H1 (cell line): ENCODE measurements at regions not wholly inside any gene's neighbourhood (a gene's known extent, or its start where the extent isn't known, plus 50 kb on each side); places are given as distances from the start of the nearest gene placed in this dataset.
A peak's percentile ranks its signal among the peaks of the same experiment; 100 is the strongest.

Source experiments
- CTCF ChIA-PET: fragments of 300-600 bp; sonication (Branson Sonifier 250); formaldehyde crosslinking; loops from one replicate; lab custom pipeline; 2021; ENCODE audit not compliant: partially characterized antibody; lab: Charles Lee
- POLR2A ChIA-PET: fragments of 300-600 bp; sonication (Branson Sonifier 250); formaldehyde crosslinking; loops from one replicate; lab custom pipeline; 2021; ENCODE audit warnings: inconsistent platforms; ENCODE audit not compliant: partially characterized antibody; lab: Charles Lee
- DNase-seq, 2 experiments: peaks; one replicate each; pipeline versions ENCODE4 v3.0.0 to v3.0.0-alpha.2; 2010 to 2022; ENCODE audit warnings: low spot score in 2 of 2, low read depth in 1 of 2, mixed read lengths in 1 of 2
- FAIRE-seq: peaks from 2 replicates; lab custom pipeline; 2011; peaks lifted over from hg19 to GRCh38; lab: Jason Lieb, UNC
- H2AFZ ChIP-seq: 2 replicates; pipeline ENCODE4 v1.8.1; 2012; ENCODE audit warnings: low read length, inconsistent platforms
- H2AK5ac ChIP-seq: 2 replicates; pipeline ENCODE4 v1.6.1; 2013; ENCODE audit warnings: low read depth, low read length
- H2BK120ac ChIP-seq: replicated peaks from 2 replicates; pipeline ENCODE3; 2013; ENCODE audit warnings: low read depth, low read length, inconsistent platforms
- H2BK12ac ChIP-seq: 2 replicates; pipeline ENCODE4 v1.6.1; 2013; ENCODE audit warnings: low read depth, low read length
- H2BK15ac ChIP-seq: 2 replicates; pipeline ENCODE4 v1.6.1; 2013; ENCODE audit warnings: low read length
- H2BK20ac ChIP-seq: 2 replicates; pipeline ENCODE4 v1.6.1; 2013; ENCODE audit warnings: low read length
- H2BK5ac ChIP-seq: 2 replicates; pipeline ENCODE4 v1.6.1; 2013; ENCODE audit warnings: low read depth, low read length
- H3K14ac ChIP-seq: 2 replicates; pipeline ENCODE4 v1.6.1; 2013; ENCODE audit warnings: inconsistent platforms; ENCODE audit not compliant: insufficient read length
- H3K18ac ChIP-seq: 2 replicates; pipeline ENCODE4 v1.6.1; 2013; ENCODE audit warnings: low read length; ENCODE audit errors: extremely low read depth
- H3K23ac ChIP-seq: 2 replicates; pipeline ENCODE4 v1.6.1; 2013; ENCODE audit warnings: inconsistent platforms; ENCODE audit not compliant: insufficient read length
- H3K23me2 ChIP-seq: 2 replicates; pipeline ENCODE4 v1.6.1; 2013; ENCODE audit warnings: low read depth, low read length
- H3K27ac ChIP-seq: 2 replicates; pipeline ENCODE4 v1.6.1; 2011; ENCODE audit warnings: low read depth, low read length, inconsistent platforms
- H3K27me3 ChIP-seq, 4 experiments: replicated peaks in 1 of 4; 1 replicate in 1 of 4; 2 replicates in 3 of 4; pipeline versions ENCODE4 v1.6.1 to v1.8.1; 2011 to 2013; ENCODE audit warnings: low read length in 3 of 4, mild to moderate bottlenecking in 3 of 4, inconsistent platforms in 2 of 4, mixed read lengths in 2 of 4, moderate library complexity in 1 of 4; ENCODE audit not compliant: control insufficient read depth in 3 of 4, insufficient read depth in 3 of 4; ENCODE audit errors: extremely low read depth in 1 of 4
- H3K36me3 ChIP-seq, 4 experiments: 2 replicates each; pipeline versions ENCODE4 v1.6.1 to v1.8.1; 2011 to 2013; ENCODE audit warnings: mild to moderate bottlenecking in 4 of 4, low read length in 3 of 4, moderate library complexity in 2 of 4, control low read depth in 1 of 4, inconsistent platforms in 1 of 4; ENCODE audit not compliant: insufficient read depth in 4 of 4, control insufficient read depth in 2 of 4
- H3K4ac ChIP-seq: replicated peaks from 2 replicates; pipeline ENCODE3; 2013; ENCODE audit warnings: low read length, low read depth, mixed read lengths, inconsistent platforms; ENCODE audit not compliant: insufficient read length
- H3K4me1 ChIP-seq, 4 experiments: replicated peaks in 1 of 4; 1 replicate in 1 of 4; 2 replicates in 3 of 4; pipeline versions ENCODE4 v1.6.1 to v1.8.1; 2011 to 2013; ENCODE audit warnings: low read length in 3 of 4, inconsistent platforms in 2 of 4, mixed read lengths in 1 of 4; ENCODE audit not compliant: insufficient read depth in 4 of 4, control insufficient read depth in 3 of 4
- H3K4me2 ChIP-seq, 2 experiments: 2 replicates each; pipeline versions ENCODE4 v1.6.1 to v1.8.1; 2011 to 2013; ENCODE audit warnings: low read depth in 2 of 2, low read length in 2 of 2, control low read depth in 1 of 2, inconsistent platforms in 1 of 2, mild to moderate bottlenecking in 1 of 2; ENCODE audit not compliant: insufficient read depth in 1 of 2
- H3K4me3 ChIP-seq, 4 experiments: fragments of 200-600, 300-600 bp in 1 of 4; sonication (generic), shearing (Covaris generic), sonication (Bioruptor Twin) in 1 of 4; 2 replicates each; pipeline versions ENCODE4 v1.5.1 to v1.8.1; 2011 to 2016; ENCODE audit warnings: low read length in 4 of 4, low read depth in 3 of 4, control low read depth in 2 of 4, inconsistent platforms in 2 of 4, mild to moderate bottlenecking in 2 of 4, mixed read lengths in 1 of 4, moderate library complexity in 1 of 4; ENCODE audit not compliant: insufficient read depth in 2 of 4; ENCODE audit errors: extremely low read depth in 1 of 4
- H3K56ac ChIP-seq: replicated peaks from 2 replicates; pipeline ENCODE3; 2013; ENCODE audit warnings: low read depth, mild to moderate bottlenecking, mixed read lengths, low read length, inconsistent platforms; ENCODE audit not compliant: insufficient read length
- H3K79me1 ChIP-seq: 2 replicates; pipeline ENCODE4 v1.6.1; 2013; ENCODE audit warnings: low read depth, low read length, control low read depth
- H3K79me2 ChIP-seq, 2 experiments: 2 replicates each; pipeline versions ENCODE4 v1.6.1 to v1.8.1; 2012 to 2013; ENCODE audit warnings: low read length in 2 of 2, mild to moderate bottlenecking in 2 of 2, inconsistent platforms in 1 of 2; ENCODE audit not compliant: insufficient read depth in 2 of 2, control insufficient read depth in 1 of 2
- H3K9ac ChIP-seq, 4 experiments: replicated peaks in 1 of 4; 1 replicate in 1 of 4; 2 replicates in 3 of 4; pipeline versions ENCODE4 v1.6.1 to v1.8.1; 2011 to 2013; ENCODE audit warnings: low read depth in 3 of 4, low read length in 3 of 4, control low read depth in 2 of 4, mild to moderate bottlenecking in 2 of 4, moderate library complexity in 2 of 4, inconsistent platforms in 1 of 4; ENCODE audit errors: extremely low read depth in 1 of 4
- H3K9me3 ChIP-seq, 2 experiments: 2 replicates each; pipeline versions ENCODE4 v1.6.1 to v1.8.1; 2012 to 2013; ENCODE audit warnings: mild to moderate bottlenecking in 2 of 2, moderate library complexity in 2 of 2, control low read depth in 1 of 2, inconsistent platforms in 1 of 2, low read depth in 1 of 2, low read length in 1 of 2, mixed read lengths in 1 of 2; ENCODE audit not compliant: insufficient read depth in 2 of 2
- H4K20me1 ChIP-seq, 2 experiments: replicated peaks in 1 of 2; 2 replicates each; pipeline versions ENCODE3 to v1.8.1; 2011 to 2013; ENCODE audit warnings: inconsistent platforms in 2 of 2, low read length in 2 of 2, mild to moderate bottlenecking in 1 of 2; ENCODE audit not compliant: insufficient read depth in 2 of 2, control insufficient read depth in 1 of 2
- H4K5ac ChIP-seq: 2 replicates; pipeline ENCODE4 v1.6.1; 2013; ENCODE audit warnings: low read length, low read depth, mixed read lengths, inconsistent platforms; ENCODE audit not compliant: insufficient read length
- H4K8ac ChIP-seq: 2 replicates; pipeline ENCODE4 v1.8.0; 2013; ENCODE audit warnings: mild to moderate bottlenecking, moderate library complexity, low read length, inconsistent platforms; ENCODE audit not compliant: insufficient read depth; ENCODE audit errors: extremely low read depth
- H4K91ac ChIP-seq: replicated peaks from 2 replicates; pipeline ENCODE3; 2013; ENCODE audit warnings: low read length, mixed read lengths, inconsistent platforms; ENCODE audit not compliant: insufficient read length
- CBX5 ChIP-seq: fragments of 300-800, 300-1000 bp; sonication (generic); IDR thresholded peaks from 2 replicates; pipeline ENCODE4 v1.7.1; 2016; ENCODE audit warnings: antibody characterized with exemption, low read length, low read depth
- CEBPB ChIP-seq: IDR thresholded peaks from 2 replicates; pipeline ENCODE4 v1.6.1; 2012; ENCODE audit warnings: low read depth, low read length
- CREB1 ChIP-seq: IDR thresholded peaks from 2 replicates; pipeline ENCODE4 v1.6.1; 2012; ENCODE audit warnings: inconsistent platforms
- CTBP2 ChIP-seq: IDR thresholded peaks from 2 replicates; pipeline ENCODE4 v1.7.0; 2011; ENCODE audit warnings: borderline replicate concordance, mild to moderate bottlenecking, moderate library complexity, mixed read lengths, low read length; ENCODE audit not compliant: insufficient read depth, insufficient read length
- HDAC2 ChIP-seq, 2 experiments: fragments of 300-600 bp in 1 of 2; sonication (generic) in 1 of 2; IDR thresholded peaks; 2 replicates each; pipeline ENCODE4 v1.6.1; 2011 to 2012; ENCODE audit warnings: low read depth in 2 of 2, low read length in 2 of 2, mild to moderate bottlenecking in 2 of 2, moderate library complexity in 2 of 2, borderline replicate concordance in 1 of 2, inconsistent platforms in 1 of 2
- HDAC6 ChIP-seq: IDR thresholded peaks from one replicate; pipeline ENCODE4 v1.7.1; 2012; ENCODE audit warnings: low read depth, mild to moderate bottlenecking, inconsistent platforms, low read length, moderate library complexity
- KDM4A ChIP-seq: IDR thresholded peaks from one replicate; pipeline ENCODE4 v1.7.1; 2012; ENCODE audit warnings: low read depth, mild to moderate bottlenecking, moderate library complexity, low read length, inconsistent platforms; ENCODE audit not compliant: severe bottlenecking
- MAX ChIP-seq: IDR thresholded peaks from 2 replicates; pipeline ENCODE4 v1.6.1; 2012; ENCODE audit warnings: inconsistent platforms
- NRF1 ChIP-seq: IDR thresholded peaks from 2 replicates; pipeline ENCODE4 v1.6.1; 2011; ENCODE audit warnings: mild to moderate bottlenecking, low read depth, low read length, improper control_type of control experiment
- RFX5 ChIP-seq: IDR thresholded peaks from 2 replicates; pipeline ENCODE4 v1.6.1; 2011; ENCODE audit warnings: low read depth, low read length, improper control_type of control experiment, borderline replicate concordance
- RNF2 ChIP-seq: fragments of 200-900, 300-1000 bp; sonication (generic); IDR thresholded peaks from 2 replicates; pipeline ENCODE4 v1.7.1; 2016; ENCODE audit warnings: borderline replicate concordance, low read depth, mild to moderate bottlenecking, antibody characterized with exemption, low read length; ENCODE audit not compliant: poor library complexity, severe bottlenecking; ENCODE audit errors: missing control alignments
- SIRT6 ChIP-seq: IDR thresholded peaks from one replicate; pipeline ENCODE4 v1.7.1; 2012; ENCODE audit warnings: low read length, inconsistent platforms
- ZNF274 ChIP-seq: IDR thresholded peaks from 2 replicates; pipeline ENCODE4 v1.7.0; 2012; ENCODE audit warnings: low read length, borderline replicate concordance; ENCODE audit errors: extremely low read depth
- WGBS, 2 experiments: shearing (Covaris generic) in 1 of 2; methylation state at CpG; one replicate each; pipeline versions ENCODE4 v1.1.6 to v1.1.7; 2013 to 2015; ENCODE audit warnings: low lambda C conversion rate in 2 of 2, mixed read lengths in 2 of 2, inconsistent platforms in 1 of 2, low coverage in 1 of 2, missing lambda C conversion rate in 1 of 2; ENCODE audit not compliant: insufficient replicate concordance in 2 of 2, insufficient coverage in 1 of 2, insufficient read length in 1 of 2; ENCODE audit errors: extremely low coverage in 1 of 2, missing lambda C conversion rate in 1 of 2; 5-methylcytosine and 5-hydroxymethylcytosine counted together
- TF ChIP-seq, protein P1 (sequence below): IDR thresholded peaks from 2 replicates; pipeline ENCODE4 v1.6.1; 2012; ENCODE audit warnings: inconsistent platforms

DNA sequence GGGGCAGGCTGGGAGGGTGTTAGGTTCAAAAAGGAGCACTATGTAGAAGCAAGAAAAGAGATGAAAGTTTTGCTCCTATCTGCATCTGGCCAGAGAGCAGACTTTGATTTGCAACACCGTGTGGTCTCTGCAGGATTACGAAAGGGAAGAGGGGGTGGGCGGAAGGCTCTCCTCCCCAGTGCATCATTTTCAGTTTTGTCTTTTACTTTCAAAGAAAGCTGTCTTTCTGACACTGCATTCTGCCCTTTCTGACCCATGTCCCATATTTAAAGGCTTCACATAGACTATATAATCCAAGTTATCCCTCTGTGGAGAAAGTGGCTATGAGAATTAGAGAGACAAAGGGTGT is 126.5 kb downstream of the RHOU start:
- no peak overlapping the region for H3K4me3 ChIP-seq
- no peak overlapping the region for H3K23ac ChIP-seq
- CTCF ChIA-PET = interaction anchor here (3.3 kb wide), 1 partner anchor 9 kb away, joined by 11 read pairs; no protein-coding TSS in a partner anchor
- no peaks in the 10 kb centered on the region for H3K79me1 ChIP-seq
- WGBS, 2 experiments = 92% methylated on average over 3 of the region's 3 CpGs; no CpG with 5 or more reads in 1 of the 2 experiments
- POLR2A ChIA-PET = no interaction called here
- DNase-seq (no peak), FAIRE-seq (no peak)
- H3K4me1 ChIP-seq = peaks cover 5 to 23% (median 14%) of the 10 kb centered on the region in 4 experiments; a peak in 6 of 7 replicates
- no peak overlapping the region for H3K18ac ChIP-seq
- H3K36me3 ChIP-seq = no peaks in the 10 kb centered on the region
- no peaks in the 10 kb centered on the region for H3K79me2 ChIP-seq
- H3K14ac ChIP-seq = no peak overlapping the region
- no peaks in the 10 kb centered on the region for H3K27me3 ChIP-seq
- no peak overlapping the region for H3K56ac ChIP-seq
- H2BK20ac ChIP-seq = no peak overlapping the region
- no peak overlapping the region for H4K5ac ChIP-seq
- no peak overlapping the region for H2BK12ac ChIP-seq
- no peaks in the 10 kb centered on the region for H3K23me2 ChIP-seq
- H3K27ac ChIP-seq = no peak overlapping the region
- H3K9ac ChIP-seq = no peak overlapping the region
- H2BK15ac ChIP-seq = no peak overlapping the region
- no peak overlapping the region for H2BK120ac ChIP-seq
- H4K8ac ChIP-seq = no peak overlapping the region
- H2BK5ac ChIP-seq = no peak overlapping the region
- no peak overlapping the region for H3K4me2 ChIP-seq
- H2AK5ac ChIP-seq = no peak overlapping the region
- H4K20me1 ChIP-seq = no peaks in the 10 kb centered on the region
- no peak overlapping the region for H4K91ac ChIP-seq
- 0 out of 2 replicates have a peak overlapping the region, but pooled peaks have one; percentile 30 for H2AFZ ChIP-seq
- H3K4ac ChIP-seq = no peak overlapping the region
- no peaks in the 10 kb centered on the region for H3K9me3 ChIP-seq
- no peak for TF ChIP-seq KDM4A
- TF ChIP-seq CBX5 = no peak
- no peak for TF ChIP-seq CTBP2
- TF ChIP-seq, protein P1, sequence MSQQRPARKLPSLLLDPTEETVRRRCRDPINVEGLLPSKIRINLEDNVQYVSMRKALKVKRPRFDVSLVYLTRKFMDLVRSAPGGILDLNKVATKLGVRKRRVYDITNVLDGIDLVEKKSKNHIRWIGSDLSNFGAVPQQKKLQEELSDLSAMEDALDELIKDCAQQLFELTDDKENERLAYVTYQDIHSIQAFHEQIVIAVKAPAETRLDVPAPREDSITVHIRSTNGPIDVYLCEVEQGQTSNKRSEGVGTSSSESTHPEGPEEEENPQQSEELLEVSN = no peak
- no peak for TF ChIP-seq CREB1
- no peak for TF ChIP-seq RFX5
- no peak for TF ChIP-seq HDAC2 (IDR thresholded peaks at IDR 0.05; ENCODE audit: borderline replicate concordance in 1 of 2, low read depth in 2 of 2, low read length in 2 of 2)
- no peak for TF ChIP-seq CEBPB
- TF ChIP-seq SIRT6 = no peak
- no peak for TF ChIP-seq MAX
- TF ChIP-seq RNF2 = no peak
- no peak for TF ChIP-seq NRF1
- no peak for TF ChIP-seq HDAC6
- no peak for TF ChIP-seq ZNF274
